Neuronal stem cell (in vitro differentiated cells): ENCODE measurements at regions not wholly inside any gene's neighbourhood (a gene's known extent, or its start where the extent isn't known, plus 50 kb on each side); places are given as distances from the start of the nearest gene placed in this dataset.

Experiments used
- DNase-seq: peaks from one replicate; pipeline ENCODE4 v3.0.0-alpha.2; 2013; ENCODE audit warnings: low spot score
- H2AFZ ChIP-seq: one replicate; pipeline ENCODE4 v1.6.1; 2013; ENCODE audit warnings: mild to moderate bottlenecking, low read length, inconsistent platforms
- H2AK5ac ChIP-seq: 2 replicates; pipeline ENCODE4 v1.6.1; 2013; ENCODE audit warnings: low read depth, mild to moderate bottlenecking, inconsistent platforms, low read length, moderate library complexity, mixed read lengths
- H2BK120ac ChIP-seq: 2 replicates; pipeline ENCODE4 v1.6.1; 2013; ENCODE audit warnings: low read depth, mild to moderate bottlenecking, inconsistent platforms, low read length, moderate library complexity, mixed read lengths
- H2BK12ac ChIP-seq: one replicate; pipeline ENCODE4 v1.6.1; 2013; ENCODE audit warnings: low read length, inconsistent platforms
- H2BK15ac ChIP-seq: 2 replicates; pipeline ENCODE4 v1.6.1; 2013; ENCODE audit warnings: mild to moderate bottlenecking, low read length, inconsistent platforms, mixed read lengths
- H2BK5ac ChIP-seq: one replicate; pipeline ENCODE4 v1.6.1; 2013; ENCODE audit warnings: inconsistent platforms, mild to moderate bottlenecking, low read length, moderate library complexity
- H3K14ac ChIP-seq: one replicate; pipeline ENCODE4 v1.6.1; 2013; ENCODE audit warnings: low read length, inconsistent platforms
- H3K18ac ChIP-seq: 2 replicates; pipeline ENCODE4 v1.6.1; 2013; ENCODE audit warnings: low read length, inconsistent platforms
- H3K23ac ChIP-seq: 2 replicates; pipeline ENCODE4 v1.6.1; 2013; ENCODE audit warnings: low read depth, mild to moderate bottlenecking, mixed read lengths, low read length, inconsistent platforms; ENCODE audit not compliant: poor library complexity
- H3K27ac ChIP-seq: replicated peaks from 3 replicates; pipeline ENCODE4 v1.5.1; 2013; ENCODE audit warnings: low read length, inconsistent platforms
- H3K27me3 ChIP-seq, 3 experiments: 2 replicates each; pipeline ENCODE4 v1.6.1; 2013; ENCODE audit warnings: low read length in 3 of 3, mild to moderate bottlenecking in 2 of 3, inconsistent platforms in 1 of 3, low read depth in 1 of 3, mixed read lengths in 1 of 3, moderate library complexity in 1 of 3; ENCODE audit not compliant: control insufficient read depth in 3 of 3, insufficient read depth in 3 of 3
- H3K36me3 ChIP-seq, 2 donors: replicated peaks in 1 of 2; 2 replicates each; pipeline ENCODE4 v1.6.1; 2013; ENCODE audit warnings: low read length in 2 of 2; ENCODE audit not compliant: control insufficient read depth in 2 of 2, insufficient read depth in 2 of 2
- H3K4ac ChIP-seq: 2 replicates; pipeline ENCODE4 v1.6.1; 2013; ENCODE audit warnings: inconsistent platforms, mild to moderate bottlenecking, low read length, moderate library complexity
- H3K4me1 ChIP-seq, 2 donors: 1 replicate in 1 of 2; 2 replicates in 1 of 2; pipeline ENCODE4 v1.6.1; 2013; ENCODE audit warnings: low read length in 2 of 2, low read depth in 1 of 2; ENCODE audit not compliant: control insufficient read depth in 2 of 2, insufficient read depth in 1 of 2
- H3K4me2 ChIP-seq: one replicate; pipeline ENCODE4 v1.6.1; 2013; ENCODE audit warnings: mild to moderate bottlenecking, low read length, inconsistent platforms; ENCODE audit not compliant: insufficient read depth, poor library complexity, severe bottlenecking
- H3K4me3 ChIP-seq, 2 donors: 2 replicates each; pipeline ENCODE4 v1.5.1; 2013; ENCODE audit warnings: low read length in 2 of 2, mild to moderate bottlenecking in 2 of 2, inconsistent platforms in 1 of 2, moderate library complexity in 1 of 2
- H3K79me1 ChIP-seq: one replicate; pipeline ENCODE4 v1.6.1; 2013; ENCODE audit warnings: low read depth, mild to moderate bottlenecking, inconsistent platforms, low read length, moderate library complexity
- H3K9ac ChIP-seq: one replicate; pipeline ENCODE4 v1.6.1; 2013; ENCODE audit warnings: mild to moderate bottlenecking, low read depth, low read length, inconsistent platforms; ENCODE audit not compliant: poor library complexity
- H3K9me3 ChIP-seq, 2 donors: replicated peaks in 1 of 2; 2 replicates each; pipeline versions ENCODE3 to v1.6.1; 2013; ENCODE audit warnings: low read length in 2 of 2, mild to moderate bottlenecking in 2 of 2, inconsistent platforms in 1 of 2, low read depth in 1 of 2, mixed read lengths in 1 of 2, moderate library complexity in 1 of 2; ENCODE audit not compliant: control insufficient read depth in 2 of 2, insufficient read depth in 1 of 2
- H4K8ac ChIP-seq: one replicate; pipeline ENCODE4 v1.6.1; 2013; ENCODE audit warnings: low read depth, mild to moderate bottlenecking, inconsistent platforms, low read length, moderate library complexity
- H4K91ac ChIP-seq: one replicate; pipeline ENCODE4 v1.6.1; 2013; ENCODE audit warnings: low read length, low read depth, mild to moderate bottlenecking, inconsistent platforms; ENCODE audit not compliant: poor library complexity
- WGBS, 2 donors: extraction: QIAGEN DNeasy Blood & Tissue Kit; methylation state at CpG; one replicate each; pipeline ENCODE4 v1.1.7; 2013; ENCODE audit warnings: missing lambda C conversion rate in 2 of 2, mixed read lengths in 1 of 2; ENCODE audit not compliant: insufficient read length in 2 of 2, insufficient replicate concordance in 1 of 2; ENCODE audit errors: extremely low coverage in 2 of 2; 5-methylcytosine and 5-hydroxymethylcytosine counted together

DNA sequence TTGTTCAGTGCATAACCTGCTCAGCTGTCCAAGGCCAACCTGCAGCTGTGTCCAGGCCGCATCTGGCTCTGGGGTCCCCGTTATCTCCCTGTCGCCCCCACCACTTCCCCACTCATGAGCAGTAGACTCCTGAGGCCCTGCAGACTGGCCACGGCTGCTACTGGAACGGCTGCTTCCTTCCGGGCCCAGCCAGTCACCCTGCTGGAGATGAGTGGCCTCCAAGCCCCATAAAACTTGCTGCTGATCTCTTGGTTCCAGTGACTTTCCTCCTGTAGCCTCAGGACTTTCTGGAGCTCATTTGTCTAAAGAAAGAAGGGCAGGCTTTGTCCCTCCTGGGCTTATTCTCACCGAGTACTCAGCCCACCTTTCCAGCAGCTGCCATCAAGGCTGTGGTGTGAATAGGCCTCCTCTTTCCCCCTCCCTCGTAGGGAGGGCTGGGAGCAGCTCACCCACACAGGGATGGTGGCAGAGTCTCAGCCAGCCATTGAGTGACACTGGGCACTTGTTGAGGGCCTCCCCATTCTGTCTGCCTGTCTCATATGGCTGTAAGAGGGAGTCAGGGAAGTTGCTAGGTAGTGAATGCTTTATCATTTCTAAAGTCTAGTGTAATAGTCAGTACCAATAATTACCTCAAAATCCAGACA lies 257.3 kb downstream of the MYCN start:
- H2AFZ ChIP-seq = peak overlapping the region; percentile 39
- no peaks in the 10 kb centered on the region for H3K36me3 ChIP-seq
- no peak overlapping the region for H4K91ac ChIP-seq
- no peak overlapping the region for H4K8ac ChIP-seq
- H3K27me3 ChIP-seq = no peaks in the 10 kb centered on the region
- no peak overlapping the region for H3K23ac ChIP-seq
- no peak overlapping the region for H3K14ac ChIP-seq
- H3K9me3 ChIP-seq = peaks cover 3 to 6% of the 10 kb centered on the region in 2 donors
- no peak overlapping the region for H3K4me3 ChIP-seq
- peak overlapping the region; percentile 21 for H2AK5ac ChIP-seq
- peak overlapping the region; percentile 79 for H2BK12ac ChIP-seq
- DNase-seq = no peak
- H2BK15ac ChIP-seq = peak overlapping the region; percentile 4
- H3K18ac ChIP-seq = peak overlapping the region; percentile 83
- no peak overlapping the region for H2BK5ac ChIP-seq
- no peak overlapping the region for H3K27ac ChIP-seq
- no CpG with 5 or more reads among the region's 8 CpGs for WGBS, 2 donors
- H3K79me1 ChIP-seq = no peaks in the 10 kb centered on the region
- no peak overlapping the region for H3K4ac ChIP-seq
- no peak overlapping the region for H3K9ac ChIP-seq
- H2BK120ac ChIP-seq = peak overlapping the region; percentile 47
- no peak overlapping the region for H3K4me2 ChIP-seq
- peaks cover 12 to 13% of the 10 kb centered on the region in 2 donors for H3K4me1 ChIP-seq

DNA sequence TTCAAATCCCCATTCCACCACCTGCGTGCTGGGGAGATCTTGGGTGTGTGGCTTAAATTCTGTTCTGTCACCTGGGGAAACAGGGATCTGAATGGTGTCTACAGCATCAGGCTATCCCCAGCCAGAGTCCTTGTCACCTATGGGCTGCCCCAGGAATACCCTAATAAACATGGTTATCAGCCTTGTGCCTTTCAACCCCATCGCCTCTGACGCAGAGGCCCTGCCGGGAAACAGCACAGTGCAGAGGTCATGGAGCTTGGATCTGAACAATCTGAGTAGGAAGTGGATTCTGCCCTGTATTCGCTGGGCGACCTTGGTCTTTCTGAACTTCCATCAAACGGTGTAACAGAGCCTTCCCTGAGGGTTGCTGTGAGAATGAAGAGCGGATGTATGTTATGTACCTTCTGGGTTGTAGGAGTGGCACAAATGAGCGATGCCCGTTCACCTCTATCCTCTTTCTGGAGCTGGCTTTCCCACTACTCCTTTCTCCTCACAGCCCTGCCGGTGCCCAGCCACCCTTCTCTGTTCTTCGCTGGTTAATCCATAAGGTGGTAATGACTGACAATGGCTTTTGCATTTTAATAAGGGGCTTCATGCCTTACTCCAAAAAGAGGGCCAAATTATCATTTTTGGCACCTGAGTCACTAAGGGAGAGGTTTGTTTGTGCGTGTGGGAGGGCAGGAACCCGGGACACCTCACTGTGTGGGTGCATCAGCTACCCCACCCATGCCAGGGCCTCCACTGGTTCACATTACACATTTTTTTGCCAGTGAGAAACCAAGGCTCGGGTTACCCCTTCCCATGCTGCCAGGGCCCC lies 256.5 kb downstream of the MYCN start:
- Histone ChIP-seq H3K36me3 (no peaks in the 10 kb centered on the region), H3K23ac (no peak overlapping the region), H3K9me3 (peaks cover 3 to 4% of the 10 kb centered on the region in 2 donors), H2AFZ (no peak overlapping the region), H4K8ac (no peak overlapping the region), H3K4ac (no peak overlapping the region), H3K27ac (no peak overlapping the region), H4K91ac (peak overlapping the region; percentile 19), H3K14ac (no peak overlapping the region), H3K27me3 (no peaks in the 10 kb centered on the region), H2BK12ac (no peak overlapping the region), H3K9ac (no peak overlapping the region), H3K4me1 (peaks cover 12 to 13% of the 10 kb centered on the region in 2 donors), H3K4me3 (no peak overlapping the region), H2BK5ac (no peak overlapping the region), H3K79me1 (no peaks in the 10 kb centered on the region), H2BK120ac (peak overlapping the region; percentile 47), H2BK15ac (peak overlapping the region; percentile 4), H3K4me2 (no peak overlapping the region), H2AK5ac (peak overlapping the region; percentile 21), H3K18ac (peak overlapping the region; percentile 83)
- WGBS, 2 donors = no CpG with 5 or more reads among the region's 15 CpGs
- no peak for DNase-seq

DNA sequence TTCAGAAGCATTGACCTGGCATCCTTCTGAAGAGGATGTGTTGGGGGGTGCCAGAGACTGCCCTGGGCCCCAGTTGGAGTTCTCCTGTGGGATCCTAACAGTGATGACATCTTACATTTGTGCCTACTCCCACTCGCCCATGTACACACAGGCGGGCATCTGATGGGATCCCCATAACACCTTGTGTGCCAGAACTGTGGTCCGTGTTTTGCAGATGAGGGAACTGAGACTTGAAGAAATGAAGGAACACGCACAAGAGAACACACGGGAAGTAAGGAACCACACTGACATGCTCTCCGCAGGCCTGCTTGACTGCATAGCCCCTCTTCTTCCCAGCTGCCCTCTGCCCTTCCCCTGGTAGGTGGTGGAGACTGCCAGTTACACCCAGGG lies 255.3 kb downstream of the MYCN start:
- Histone ChIP-seq H4K91ac (no peak overlapping the region), H3K27me3 (no peaks in the 10 kb centered on the region), H3K9ac (no peak overlapping the region), H3K4me1 (peaks cover 6 to 9% of the 10 kb centered on the region in 2 donors), H4K8ac (no peak overlapping the region), H2BK5ac (no peak overlapping the region), H2BK120ac (no peak overlapping the region), H2AK5ac (no peak overlapping the region), H3K14ac (no peak overlapping the region), H3K36me3 (no peaks in the 10 kb centered on the region), H3K4me3 (no peak overlapping the region), H3K4me2 (no peak overlapping the region), H3K18ac (no peak overlapping the region), H3K9me3 (no peaks in the 10 kb centered on the region), H3K27ac (no peak overlapping the region), H2AFZ (no peak overlapping the region), H3K4ac (no peak overlapping the region), H2BK15ac (no peak overlapping the region), H3K79me1 (no peaks in the 10 kb centered on the region), H2BK12ac (peak overlapping the region; percentile 24), H3K23ac (no peak overlapping the region)
- no peak for DNase-seq
- no CpG with 5 or more reads among the region's 6 CpGs for WGBS, 2 donors

DNA sequence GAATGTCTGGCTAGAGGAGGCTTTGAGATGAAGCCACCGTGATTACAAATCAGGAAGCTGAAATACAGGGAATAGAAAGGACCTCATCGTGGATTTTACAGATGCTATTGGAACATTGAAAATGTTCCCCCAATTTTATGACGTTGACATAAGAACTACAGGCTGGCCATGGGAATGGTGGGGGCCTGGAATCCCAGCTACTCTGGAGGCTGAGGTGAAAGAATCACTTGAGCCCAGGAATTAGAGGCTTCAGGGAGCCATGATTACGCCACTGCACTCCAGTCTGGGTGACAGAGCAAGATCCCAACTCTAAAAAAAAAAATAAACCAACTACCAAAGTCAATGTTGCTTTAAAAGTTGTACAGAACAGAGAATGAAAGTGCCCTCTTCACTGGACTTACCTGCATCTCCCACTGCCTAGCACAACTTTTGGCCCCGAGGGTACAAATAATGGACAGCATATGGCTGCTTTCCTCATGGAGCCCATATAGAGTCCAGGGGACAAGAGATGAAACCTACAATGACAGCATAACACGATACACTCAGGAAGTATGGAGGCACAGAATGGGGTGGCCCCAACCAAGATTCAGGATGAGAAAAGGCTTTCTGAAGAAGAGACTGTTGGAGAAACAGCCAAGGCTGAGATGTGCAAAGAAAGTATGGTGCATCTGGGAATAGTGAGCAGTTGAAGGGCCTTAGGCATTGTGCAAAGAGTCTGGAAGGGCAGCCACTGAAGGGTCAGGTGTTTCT lies 254.8 kb downstream of the MYCN start:
- no CpG with 5 or more reads among the region's 6 CpGs for WGBS, 2 donors
- Histone ChIP-seq H2BK12ac (no peak overlapping the region), H3K27ac (no peak overlapping the region), H3K4me3 (no peak overlapping the region), H3K9ac (no peak overlapping the region), H2BK5ac (no peak overlapping the region), H2AK5ac (no peak overlapping the region), H3K36me3 (no peaks in the 10 kb centered on the region), H4K91ac (no peak overlapping the region), H3K23ac (no peak overlapping the region), H2AFZ (no peak overlapping the region), H2BK15ac (no peak overlapping the region), H3K4me1 (peaks cover 5 to 9% of the 10 kb centered on the region in 2 donors), H2BK120ac (no peak overlapping the region), H3K4me2 (no peak overlapping the region), H3K18ac (no peak overlapping the region), H4K8ac (no peak overlapping the region), H3K27me3 (no peaks in the 10 kb centered on the region), H3K79me1 (no peaks in the 10 kb centered on the region), H3K4ac (no peak overlapping the region), H3K14ac (no peak overlapping the region), H3K9me3 (no peaks in the 10 kb centered on the region)
- no peak for DNase-seq
